OCI-LY7 (cell line): ENCODE measurements at regions not wholly inside any gene's neighbourhood (a gene's known extent, or its start where the extent isn't known, plus 50 kb on each side); places are given as distances from the start of the nearest gene placed in this dataset.

Source experiments
- BruUV-seq: library from RNA; stranded (reverse); fragments of 400-500 nt; replicated peaks from 2 replicates; lab custom pipeline; 2021; lab: Mats Ljungman, UMichigan
- CTCF ChIA-PET: fragments of 300-600 bp; sonication (Branson Sonifier 250); formaldehyde crosslinking; loops from one replicate; lab custom pipeline; 2022; ENCODE audit warnings: antibody characterized with exemption; ENCODE audit not compliant: unreplicated experiment; lab: Charles Lee
- POLR2A ChIA-PET: fragments of 300-600 bp; sonication (Branson Sonifier 250); formaldehyde crosslinking; loops from one replicate; lab custom pipeline; 2022; ENCODE audit warnings: antibody characterized with exemption; lab: Charles Lee
- DNase-seq: peaks from one replicate; pipeline ENCODE4 v3.0.0-alpha.2; 2015; ENCODE audit warnings: low spot score
- H2AFZ ChIP-seq: fragments of 200-600 bp; sonication (generic), shearing (Covaris generic); 2 replicates; pipeline ENCODE4 v1.6.1; 2014; ENCODE audit warnings: mild to moderate bottlenecking, antibody characterized with exemption, low read length, moderate library complexity
- H3K27ac ChIP-seq: fragments of 200-600 bp; sonication (generic); 2 replicates; pipeline ENCODE4 v1.5.1; 2014; ENCODE audit warnings: mixed run types, low read depth, mild to moderate bottlenecking, moderate library complexity, low read length, inconsistent platforms; ENCODE audit not compliant: poor library complexity, severe bottlenecking
- H3K36me3 ChIP-seq: fragments of 200-600 bp; sonication (generic); 2 replicates; pipeline ENCODE4 v1.6.1; 2014; ENCODE audit warnings: mild to moderate bottlenecking, antibody characterized with exemption, low read length, moderate library complexity, mixed read lengths; ENCODE audit not compliant: insufficient read depth
- H3K4me1 ChIP-seq: fragments of 200-600 bp; sonication (generic); 2 replicates; pipeline ENCODE4 v1.5.1; 2014; ENCODE audit warnings: mild to moderate bottlenecking, low read length; ENCODE audit not compliant: insufficient read depth, poor library complexity, severe bottlenecking
- H3K4me2 ChIP-seq: fragments of 200-600 bp; sonication (generic); 2 replicates; pipeline ENCODE4 v1.6.1; 2014; ENCODE audit warnings: mild to moderate bottlenecking, low read length
- H3K4me3 ChIP-seq: fragments of 200-600 bp; sonication (generic); 2 replicates; pipeline ENCODE4 v1.5.1; 2014; ENCODE audit warnings: mild to moderate bottlenecking, low read depth, low read length; ENCODE audit not compliant: poor library complexity, severe bottlenecking
- H3K79me2 ChIP-seq: fragments of 200-600 bp; sonication (generic); 2 replicates; pipeline ENCODE4 v1.6.1; 2016; ENCODE audit warnings: low read depth, mild to moderate bottlenecking, low read length, moderate library complexity, mixed read lengths; ENCODE audit not compliant: insufficient read depth
- H3K9me2 ChIP-seq: fragments of 200-600 bp; sonication (generic); 2 replicates; pipeline ENCODE4 v1.6.1; 2016; ENCODE audit warnings: mild to moderate bottlenecking, low read length, mixed read lengths; ENCODE audit not compliant: insufficient read depth
- H3K9me3 ChIP-seq: fragments of 200-600 bp; sonication (generic); 2 replicates; pipeline ENCODE4 v1.6.1; 2014; ENCODE audit warnings: mild to moderate bottlenecking, mixed run types, low read length, mixed read lengths
- H4K20me1 ChIP-seq: fragments of 200-600 bp; sonication (generic); 2 replicates; pipeline ENCODE4 v1.6.1; 2014; ENCODE audit warnings: mild to moderate bottlenecking, antibody characterized with exemption, low read length, moderate library complexity, mixed read lengths; ENCODE audit not compliant: insufficient read depth
- EZH2phosphoT487 ChIP-seq: fragments of 200-600 bp; sonication (generic); IDR thresholded peaks from 2 replicates; pipeline ENCODE4 v1.6.1; 2018; ENCODE audit warnings: low read depth, borderline replicate concordance, mild to moderate bottlenecking, mixed run types, antibody characterized with exemption, low read length, moderate library complexity, mixed read lengths
- intact Hi-C: fragments of 100-400 bp; cut with micrococcal nuclease; formaldehyde crosslinking; loops from one replicate; pipeline ENCODE4 v1.10.0; 2022; ENCODE audit not compliant: unreplicated experiment
- TF ChIP-seq, protein P1 (sequence below): fragments of 200-600 bp; sonication (generic); conservative IDR thresholded peaks from 2 replicates; pipeline ENCODE4 v1.5.1; 2014; ENCODE audit warnings: mild to moderate bottlenecking, antibody characterized with exemption, low read length, moderate library complexity, mixed read lengths

DNA sequence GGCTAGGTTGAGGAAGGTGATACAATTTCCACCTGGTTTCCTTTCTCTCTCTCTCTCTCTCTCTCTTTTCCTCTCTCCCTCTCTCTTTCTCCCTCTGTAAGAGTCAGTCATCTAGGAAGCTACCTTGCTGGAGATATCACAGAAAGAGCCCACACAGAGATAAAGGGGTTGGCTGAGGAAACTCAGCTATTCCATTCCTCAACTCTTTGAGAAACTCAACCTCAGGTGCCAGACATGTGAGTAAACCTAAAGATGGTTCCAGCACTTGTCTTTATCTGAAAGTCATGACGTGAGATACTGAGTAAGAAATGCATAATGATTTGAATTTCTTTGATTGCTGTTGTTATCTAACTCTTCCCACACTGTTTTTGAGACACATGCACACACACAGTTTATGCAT lies 564.0 kb downstream of the SPOCK3 start:
- ChIA-PET CTCF (no interaction called here), POLR2A (interaction anchor here (0.7 kb wide), 1 partner anchor 70 kb away, joined by 3 read pairs; no protein-coding TSS in a partner anchor)
- no TSS peak for BruUV-seq
- Histone ChIP-seq H3K9me2 (no peaks in the 10 kb centered on the region), H2AFZ (no peak overlapping the region), H3K4me2 (no peak overlapping the region), H4K20me1 (no peaks in the 10 kb centered on the region), H3K27ac (no peak overlapping the region), H3K79me2 (no peaks in the 10 kb centered on the region), H3K36me3 (no peaks in the 10 kb centered on the region), H3K9me3 (no peaks in the 10 kb centered on the region), H3K4me3 (no peak overlapping the region), H3K4me1 (no peaks in the 10 kb centered on the region)
- DNase-seq, result no peak
- no peak for TF ChIP-seq EZH2phosphoT487
- TF ChIP-seq, protein P1, sequence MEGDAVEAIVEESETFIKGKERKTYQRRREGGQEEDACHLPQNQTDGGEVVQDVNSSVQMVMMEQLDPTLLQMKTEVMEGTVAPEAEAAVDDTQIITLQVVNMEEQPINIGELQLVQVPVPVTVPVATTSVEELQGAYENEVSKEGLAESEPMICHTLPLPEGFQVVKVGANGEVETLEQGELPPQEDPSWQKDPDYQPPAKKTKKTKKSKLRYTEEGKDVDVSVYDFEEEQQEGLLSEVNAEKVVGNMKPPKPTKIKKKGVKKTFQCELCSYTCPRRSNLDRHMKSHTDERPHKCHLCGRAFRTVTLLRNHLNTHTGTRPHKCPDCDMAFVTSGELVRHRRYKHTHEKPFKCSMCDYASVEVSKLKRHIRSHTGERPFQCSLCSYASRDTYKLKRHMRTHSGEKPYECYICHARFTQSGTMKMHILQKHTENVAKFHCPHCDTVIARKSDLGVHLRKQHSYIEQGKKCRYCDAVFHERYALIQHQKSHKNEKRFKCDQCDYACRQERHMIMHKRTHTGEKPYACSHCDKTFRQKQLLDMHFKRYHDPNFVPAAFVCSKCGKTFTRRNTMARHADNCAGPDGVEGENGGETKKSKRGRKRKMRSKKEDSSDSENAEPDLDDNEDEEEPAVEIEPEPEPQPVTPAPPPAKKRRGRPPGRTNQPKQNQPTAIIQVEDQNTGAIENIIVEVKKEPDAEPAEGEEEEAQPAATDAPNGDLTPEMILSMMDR, result no peak
- intact Hi-C loops, result no loop called here

DNA sequence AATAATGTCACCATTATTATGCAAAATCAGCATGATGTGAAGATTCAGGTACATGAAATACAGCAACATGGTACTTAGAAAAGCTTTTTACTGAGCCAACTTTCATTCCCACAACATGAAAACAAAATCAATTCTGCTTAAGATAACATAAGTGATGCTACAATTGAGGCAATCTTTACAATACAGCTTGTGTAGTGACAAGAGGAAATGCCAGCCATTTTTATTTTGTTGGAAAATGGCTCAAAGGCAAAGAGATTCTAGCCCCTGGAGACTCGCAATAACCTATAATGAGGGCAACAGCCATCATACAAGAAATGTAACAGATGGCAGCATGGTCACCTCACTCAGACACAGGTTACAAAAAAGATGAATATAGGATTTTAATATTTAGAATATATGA lies 560.4 kb downstream of the SPOCK3 start:
- no peak overlapping the region for H3K4me3 ChIP-seq
- H4K20me1 ChIP-seq, result no peaks in the 10 kb centered on the region
- no peaks in the 10 kb centered on the region for H3K4me1 ChIP-seq
- ChIA-PET POLR2A (no interaction called here), CTCF (no interaction called here)
- no peaks in the 10 kb centered on the region for H3K79me2 ChIP-seq
- TF ChIP-seq EZH2phosphoT487, result no peak
- no peak overlapping the region for H2AFZ ChIP-seq
- H3K9me2 ChIP-seq, result no peaks in the 10 kb centered on the region
- no peaks in the 10 kb centered on the region for H3K9me3 ChIP-seq
- intact Hi-C loops, result no loop called here
- H3K27ac ChIP-seq, result no peak overlapping the region
- H3K4me2 ChIP-seq, result no peak overlapping the region
- BruUV-seq, result no TSS peak
- no peak for DNase-seq
- H3K36me3 ChIP-seq, result no peaks in the 10 kb centered on the region

DNA sequence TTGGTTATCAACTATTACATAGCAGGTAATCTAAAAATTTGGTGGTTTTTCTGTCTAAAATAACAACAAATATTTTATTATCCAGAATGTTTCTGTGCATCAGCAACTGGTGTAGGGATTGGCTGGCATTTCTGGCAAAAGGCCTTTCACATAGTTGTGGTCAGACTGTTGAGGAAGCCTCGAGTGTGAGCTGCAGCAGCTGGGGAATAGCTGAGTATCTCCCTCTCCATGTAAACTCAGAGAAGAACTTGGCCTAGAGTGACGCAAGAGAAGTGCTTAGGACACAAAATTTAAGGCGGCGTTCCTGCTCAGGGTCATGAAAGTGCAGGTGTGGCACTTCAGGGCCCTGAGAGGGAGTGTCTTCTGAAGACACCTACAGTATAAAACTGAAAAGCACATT lies 558.9 kb downstream of the SPOCK3 start:
- H4K20me1 ChIP-seq, result no peaks in the 10 kb centered on the region
- no peaks in the 10 kb centered on the region for H3K79me2 ChIP-seq
- H3K27ac ChIP-seq, result no peak overlapping the region
- H3K9me3 ChIP-seq, result no peaks in the 10 kb centered on the region
- intact Hi-C loops, result no loop called here
- no TSS peak for BruUV-seq
- H3K4me2 ChIP-seq, result no peak overlapping the region
- POLR2A ChIA-PET, result no interaction called here
- H3K4me3 ChIP-seq, result no peak overlapping the region
- no peak for DNase-seq
- H2AFZ ChIP-seq, result no peak overlapping the region
- H3K9me2 ChIP-seq, result no peaks in the 10 kb centered on the region
- TF ChIP-seq, protein P1, result no peak
- no peak for TF ChIP-seq EZH2phosphoT487
- no peaks in the 10 kb centered on the region for H3K36me3 ChIP-seq
- H3K4me1 ChIP-seq, result no peaks in the 10 kb centered on the region
- CTCF ChIA-PET, result no interaction called here
